DND-41 (cell line): ENCODE measurements at regions not wholly inside any gene's neighbourhood (a gene's known extent, or its start where the extent isn't known, plus 50 kb on each side); places are given as distances from the start of the nearest gene placed in this dataset.

Source experiments
- ATAC-seq: fragments of 200-7000 bp; cut with Tn5 transposase; 3 replicates; pipeline ENCODE4 v1.9.1; 2021; ENCODE audit warnings: low read depth; ENCODE audit not compliant: insufficient read depth
- DNase-seq: peaks from one replicate; pipeline ENCODE4 v3.0.0-alpha.2; 2020
- H2AFZ ChIP-seq: 2 replicates; pipeline ENCODE4 v1.6.0; 2012; ENCODE audit warnings: low read depth, low read length
- H3K27ac ChIP-seq: 2 replicates; pipeline ENCODE4 v1.5.1; 2012; ENCODE audit warnings: low read length, inconsistent platforms
- H3K27me3 ChIP-seq: fragments of 200-600 bp; sonication (generic); 2 replicates; pipeline ENCODE4 v1.6.0; 2012; ENCODE audit warnings: low read length, mild to moderate bottlenecking, inconsistent platforms; ENCODE audit not compliant: insufficient read depth, poor library complexity
- H3K36me3 ChIP-seq: 2 replicates; pipeline ENCODE4 v1.5.1; 2012; ENCODE audit warnings: low read length, inconsistent platforms; ENCODE audit not compliant: insufficient read depth
- H3K4me1 ChIP-seq: 2 replicates; pipeline ENCODE4 v1.5.1; 2012; ENCODE audit warnings: mild to moderate bottlenecking, low read length; ENCODE audit not compliant: insufficient read depth
- H3K4me2 ChIP-seq: 2 replicates; pipeline ENCODE4 v1.6.0; 2012; ENCODE audit warnings: mild to moderate bottlenecking, moderate library complexity, low read length, inconsistent platforms; ENCODE audit not compliant: insufficient read depth
- H3K4me3 ChIP-seq, 2 experiments: fragments of 200-600 bp in 1 of 2; shearing (Covaris generic) in 1 of 2; 2 replicates each; pipeline ENCODE4 v1.5.1; 2012 to 2016; ENCODE audit warnings: inconsistent platforms in 2 of 2, low read length in 2 of 2, mild to moderate bottlenecking in 2 of 2, low read depth in 1 of 2, moderate library complexity in 1 of 2
- H3K79me2 ChIP-seq: 2 replicates; pipeline ENCODE4 v1.6.0; 2012; ENCODE audit warnings: low read length, inconsistent platforms; ENCODE audit not compliant: insufficient read depth
- H3K9ac ChIP-seq: 2 replicates; pipeline ENCODE4 v1.6.0; 2012; ENCODE audit warnings: low read depth, mild to moderate bottlenecking, inconsistent platforms, low read length, moderate library complexity
- H3K9me3 ChIP-seq: 2 replicates; pipeline ENCODE4 v1.5.1; 2012; ENCODE audit warnings: low read length, moderate library complexity, mild to moderate bottlenecking, inconsistent platforms; ENCODE audit not compliant: insufficient read depth, severe bottlenecking
- H4K20me1 ChIP-seq: 2 replicates; pipeline ENCODE4 v1.6.0; 2012; ENCODE audit warnings: low read length; ENCODE audit not compliant: insufficient read depth
- CTCF ChIP-seq: IDR thresholded peaks from 2 replicates; pipeline ENCODE4 v1.5.1; 2012; ENCODE audit warnings: borderline replicate concordance, low read length, moderate library complexity, mild to moderate bottlenecking; ENCODE audit not compliant: poor library complexity, severe bottlenecking; ENCODE audit errors: extremely low read depth
- EZH2 ChIP-seq: IDR thresholded peaks from 3 replicates; pipeline ENCODE4 v1.6.1; 2012; ENCODE audit warnings: borderline replicate concordance, low read depth, mild to moderate bottlenecking, moderate library complexity, low read length, inconsistent platforms; ENCODE audit not compliant: severe bottlenecking

- Histone ChIP-seq H3K27me3 (no peaks in the 10 kb centered on the region), H3K9me3 (no peaks in the 10 kb centered on the region), H2AFZ (no peak overlapping the region), H3K9ac (no peak overlapping the region), H4K20me1 (no peaks in the 10 kb centered on the region), H3K79me2 (no peaks in the 10 kb centered on the region), H3K4me1 (no peaks in the 10 kb centered on the region), H3K27ac (no peak overlapping the region), H3K36me3 (no peaks in the 10 kb centered on the region), H3K4me3 (no peak overlapping the region), H3K4me2 (no peak overlapping the region)
- DNase-seq, result no peak
- TF ChIP-seq EZH2 (no peak), CTCF (no peak)
- no peak for ATAC-seq
These were observed 283.1 kb downstream of the IDS start for GRCh38 chrX:149222040-149222439.

GRCh38 chrX:149221230-149221629, 283.9 kb downstream of the IDS start:
- no peaks in the 10 kb centered on the region for H3K27me3 ChIP-seq
- H2AFZ ChIP-seq, result no peak overlapping the region
- no peak overlapping the region for H3K9ac ChIP-seq
- DNase-seq, result no peak
- no peak overlapping the region for H3K4me2 ChIP-seq
- H4K20me1 ChIP-seq, result no peaks in the 10 kb centered on the region
- no peaks in the 10 kb centered on the region for H3K4me1 ChIP-seq
- H3K79me2 ChIP-seq, result no peaks in the 10 kb centered on the region
- no peaks in the 10 kb centered on the region for H3K36me3 ChIP-seq
- H3K4me3 ChIP-seq, result no peak overlapping the region
- ATAC-seq, result no peak
- TF ChIP-seq EZH2 (no peak), CTCF (no peak)
- H3K27ac ChIP-seq, result no peak overlapping the region
- no peaks in the 10 kb centered on the region for H3K9me3 ChIP-seq

DNA sequence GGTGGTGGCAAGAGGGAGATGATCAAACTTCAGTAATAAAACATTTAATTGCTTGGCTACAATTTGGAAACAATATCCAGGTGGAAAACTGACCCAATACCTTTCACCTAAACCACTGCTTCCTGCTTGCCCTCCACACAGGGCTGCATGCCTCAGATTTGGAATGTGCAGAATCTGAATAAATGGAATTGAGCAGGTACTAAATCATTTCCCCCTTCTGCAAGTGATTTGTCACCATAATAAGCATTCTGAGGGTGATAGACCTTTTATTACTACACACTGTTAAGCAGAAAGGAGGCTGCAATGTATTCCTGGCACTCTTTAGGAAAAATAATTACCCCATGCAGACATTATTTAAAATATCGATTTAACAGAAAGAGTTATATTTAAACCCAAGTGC, 291.8 kb downstream of the IDS start:
- no peaks in the 10 kb centered on the region for H3K79me2 ChIP-seq
- TF ChIP-seq CTCF, result no peak
- no peak for TF ChIP-seq EZH2
- H4K20me1 ChIP-seq, result no peaks in the 10 kb centered on the region
- ATAC-seq (no peak), DNase-seq (no peak)
- no peak overlapping the region for H3K27ac ChIP-seq
- H3K36me3 ChIP-seq, result no peaks in the 10 kb centered on the region
- H3K4me3 ChIP-seq, result no peak overlapping the region
- H3K4me2 ChIP-seq, result no peak overlapping the region
- H3K9me3 ChIP-seq, result no peaks in the 10 kb centered on the region
- H2AFZ ChIP-seq, result no peak overlapping the region
- H3K27me3 ChIP-seq, result no peaks in the 10 kb centered on the region
- no peak overlapping the region for H3K9ac ChIP-seq
- H3K4me1 ChIP-seq, result no peaks in the 10 kb centered on the region

GRCh38 chrX:149208307-149208706, 296.8 kb downstream of the IDS start:
- ATAC-seq, result no peak
- Histone ChIP-seq H3K36me3 (no peaks in the 10 kb centered on the region), H3K9me3 (no peaks in the 10 kb centered on the region), H3K4me3 (no peak overlapping the region), H3K4me2 (no peak overlapping the region), H3K4me1 (no peaks in the 10 kb centered on the region; the same call in 1 of the 2 replicates), H3K27me3 (no peaks in the 10 kb centered on the region), H3K27ac (no peak overlapping the region), H4K20me1 (no peaks in the 10 kb centered on the region), H3K9ac (no peak overlapping the region), H3K79me2 (no peaks in the 10 kb centered on the region), H2AFZ (no peak overlapping the region)
- no peak for DNase-seq
- no peak for TF ChIP-seq EZH2
